Sigmoid colon (tissue), 4 donors: ENCODE measurements at regions not wholly inside any gene's neighbourhood (a gene's known extent, or its start where the extent isn't known, plus 50 kb on each side); places are given as distances from the start of the nearest gene placed in this dataset.

Experiments
- EP300 ChIP-seq, 4 donors: sonication (generic); formaldehyde crosslinking; IDR thresholded peaks; one replicate each; pipeline ENCODE4 v1.6.1; 2017; ENCODE audit warnings: antibody characterized with exemption in 4 of 4
- POLR2A ChIP-seq, 2 donors: fragments of 450-650 bp; IDR thresholded peaks; one replicate each; pipeline ENCODE4 v1.6.1; 2016; ENCODE audit warnings: antibody characterized with exemption in 2 of 2, mild to moderate bottlenecking in 2 of 2, moderate library complexity in 2 of 2
- POLR2AphosphoS5 ChIP-seq, 4 donors: sonication (generic); formaldehyde crosslinking; IDR thresholded peaks; one replicate each; pipeline ENCODE4 v1.6.1; 2017; ENCODE audit warnings: antibody characterized with exemption in 4 of 4
- TF ChIP-seq, protein P1 (sequence below), 4 experiments: fragments of 450-650 bp in 3 of 4; fragments of 200-600 bp in 1 of 4; IDR thresholded peaks; one replicate each; pipeline ENCODE4 v1.5.1; 2016 to 2019; ENCODE audit warnings: antibody characterized with exemption in 4 of 4, mild to moderate bottlenecking in 3 of 4, moderate library complexity in 2 of 4

- TF ChIP-seq, protein P1, sequence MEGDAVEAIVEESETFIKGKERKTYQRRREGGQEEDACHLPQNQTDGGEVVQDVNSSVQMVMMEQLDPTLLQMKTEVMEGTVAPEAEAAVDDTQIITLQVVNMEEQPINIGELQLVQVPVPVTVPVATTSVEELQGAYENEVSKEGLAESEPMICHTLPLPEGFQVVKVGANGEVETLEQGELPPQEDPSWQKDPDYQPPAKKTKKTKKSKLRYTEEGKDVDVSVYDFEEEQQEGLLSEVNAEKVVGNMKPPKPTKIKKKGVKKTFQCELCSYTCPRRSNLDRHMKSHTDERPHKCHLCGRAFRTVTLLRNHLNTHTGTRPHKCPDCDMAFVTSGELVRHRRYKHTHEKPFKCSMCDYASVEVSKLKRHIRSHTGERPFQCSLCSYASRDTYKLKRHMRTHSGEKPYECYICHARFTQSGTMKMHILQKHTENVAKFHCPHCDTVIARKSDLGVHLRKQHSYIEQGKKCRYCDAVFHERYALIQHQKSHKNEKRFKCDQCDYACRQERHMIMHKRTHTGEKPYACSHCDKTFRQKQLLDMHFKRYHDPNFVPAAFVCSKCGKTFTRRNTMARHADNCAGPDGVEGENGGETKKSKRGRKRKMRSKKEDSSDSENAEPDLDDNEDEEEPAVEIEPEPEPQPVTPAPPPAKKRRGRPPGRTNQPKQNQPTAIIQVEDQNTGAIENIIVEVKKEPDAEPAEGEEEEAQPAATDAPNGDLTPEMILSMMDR (IDR thresholded peaks at IDR 0.05): no peak
- TF ChIP-seq EP300 (IDR thresholded peaks at IDR 0.05) (no peak), POLR2A (IDR thresholded peaks at IDR 0.05) (no peak), POLR2AphosphoS5 (IDR thresholded peaks at IDR 0.05) (no peak)
Observed at GRCh38 chr6:163954088-163954775, 539.7 kb downstream of the QKI start.
